NT2/D1 (cell line): ENCODE measurements at regions not wholly inside any gene's neighbourhood (a gene's known extent, or its start where the extent isn't known, plus 50 kb on each side); places are given as distances from the start of the nearest gene placed in this dataset.

ENCODE experiments used
- YY1 ChIP-seq: IDR thresholded peaks from 2 replicates; pipeline ENCODE4 v1.6.1; 2011; ENCODE audit not compliant: insufficient read length, insufficient read depth
- ZNF274 ChIP-seq: IDR thresholded peaks from 2 replicates; pipeline ENCODE4 v1.6.1; 2011; ENCODE audit warnings: mild to moderate bottlenecking, low read depth, low read length

- TF ChIP-seq YY1 (no peak), ZNF274 (no peak)
Measured at GRCh38 chr11:91219535-91219934, 996.7 kb upstream of the CHORDC1 start.
